Activated CD8-positive, alpha-beta T cell treated with anti-CD3 and anti-CD28 coated beads for 36 hours (primary cell): ENCODE measurements at regions not wholly inside any gene's neighbourhood (a gene's known extent, or its start where the extent isn't known, plus 50 kb on each side); places are given as distances from the start of the nearest gene placed in this dataset.

Experiments used
- ATAC-seq: fragments of 200-7000 bp; cut with Tn5 transposase; one replicate; pipeline ENCODE4 v1.10.0; 2021; ENCODE audit warnings: mild to moderate bottlenecking, moderate library complexity
- CTCF ChIA-PET: fragments of 350-600 bp; sonication (Branson Sonifier 250); formaldehyde crosslinking; loops from one replicate; lab custom pipeline; 2021; ENCODE audit warnings: antibody characterized with exemption; lab: Charles Lee
- POLR2A ChIA-PET: fragments of 350-600 bp; sonication (Branson Sonifier 250); formaldehyde crosslinking; loops from one replicate; lab custom pipeline; 2021; ENCODE audit warnings: antibody characterized with exemption; lab: Charles Lee
- DNase-seq: peaks from one replicate; pipeline ENCODE4 v3.0.0-alpha.2; 2020
- H3K27ac Mint-ChIP-seq: one replicate; pipeline ENCODE4 v1.8.0; 2021; ENCODE audit warnings: mild to moderate bottlenecking, mixed read lengths
- H3K27me3 Mint-ChIP-seq: one replicate; pipeline ENCODE4 v1.8.0; 2021; ENCODE audit warnings: mixed read lengths
- H3K36me3 Mint-ChIP-seq: one replicate; pipeline ENCODE4 v1.8.0; 2021; ENCODE audit warnings: low read depth, mixed read lengths
- H3K4me1 Mint-ChIP-seq: one replicate; pipeline ENCODE4 v1.8.0; 2021; ENCODE audit warnings: low read depth, mixed read lengths
- H3K4me3 Mint-ChIP-seq: one replicate; pipeline ENCODE4 v1.8.0; 2021; ENCODE audit warnings: mild to moderate bottlenecking, moderate library complexity, mixed read lengths
- H3K9me3 Mint-ChIP-seq: one replicate; pipeline ENCODE4 v1.8.0; 2021; ENCODE audit warnings: mixed read lengths
- intact Hi-C: fragments of 100-400 bp; cut with micrococcal nuclease; formaldehyde crosslinking; loops from one replicate; pipeline ENCODE4 v1.10.0; 2022
- TF ChIP-seq, protein P1 (sequence below): fragments of 200-600 bp; IDR thresholded peaks from one replicate; pipeline ENCODE4 v1.8.0; 2022; ENCODE audit warnings: antibody characterized with exemption, mild to moderate bottlenecking

- TF ChIP-seq, protein P1, sequence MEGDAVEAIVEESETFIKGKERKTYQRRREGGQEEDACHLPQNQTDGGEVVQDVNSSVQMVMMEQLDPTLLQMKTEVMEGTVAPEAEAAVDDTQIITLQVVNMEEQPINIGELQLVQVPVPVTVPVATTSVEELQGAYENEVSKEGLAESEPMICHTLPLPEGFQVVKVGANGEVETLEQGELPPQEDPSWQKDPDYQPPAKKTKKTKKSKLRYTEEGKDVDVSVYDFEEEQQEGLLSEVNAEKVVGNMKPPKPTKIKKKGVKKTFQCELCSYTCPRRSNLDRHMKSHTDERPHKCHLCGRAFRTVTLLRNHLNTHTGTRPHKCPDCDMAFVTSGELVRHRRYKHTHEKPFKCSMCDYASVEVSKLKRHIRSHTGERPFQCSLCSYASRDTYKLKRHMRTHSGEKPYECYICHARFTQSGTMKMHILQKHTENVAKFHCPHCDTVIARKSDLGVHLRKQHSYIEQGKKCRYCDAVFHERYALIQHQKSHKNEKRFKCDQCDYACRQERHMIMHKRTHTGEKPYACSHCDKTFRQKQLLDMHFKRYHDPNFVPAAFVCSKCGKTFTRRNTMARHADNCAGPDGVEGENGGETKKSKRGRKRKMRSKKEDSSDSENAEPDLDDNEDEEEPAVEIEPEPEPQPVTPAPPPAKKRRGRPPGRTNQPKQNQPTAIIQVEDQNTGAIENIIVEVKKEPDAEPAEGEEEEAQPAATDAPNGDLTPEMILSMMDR: no peak
- H3K36me3 Mint-ChIP-seq: no peaks in the 10 kb centered on the region
- ChIA-PET POLR2A (no interaction called here), CTCF (no interaction called here)
- DNase-seq (no peak), ATAC-seq (no peak)
- H3K9me3 Mint-ChIP-seq: peaks cover 2% of the 10 kb centered on the region
- no peak overlapping the region for H3K27ac Mint-ChIP-seq
- no peaks in the 10 kb centered on the region for H3K4me1 Mint-ChIP-seq
- no peak overlapping the region for H3K4me3 Mint-ChIP-seq
- no peaks in the 10 kb centered on the region for H3K27me3 Mint-ChIP-seq
- intact Hi-C loops: no loop called here
Measured at GRCh38 chr5:121171834-121172233, 679.8 kb upstream of the FTMT start.

GRCh38 chr5:121174351-121174750 lies 677.3 kb upstream of the FTMT start:
- Mint-ChIP-seq H3K4me3 (no peak overlapping the region), H3K27me3 (no peaks in the 10 kb centered on the region), H3K9me3 (peaks cover 2% of the 10 kb centered on the region), H3K27ac (no peak overlapping the region), H3K36me3 (no peaks in the 10 kb centered on the region), H3K4me1 (no peaks in the 10 kb centered on the region)
- ATAC-seq: no peak
- intact Hi-C loops: no loop called here
- POLR2A ChIA-PET: no interaction called here
- TF ChIP-seq, protein P1: no peak
- DNase-seq: no peak
- CTCF ChIA-PET: no interaction called here

- POLR2A ChIA-PET: no interaction called here
- H3K27me3 Mint-ChIP-seq: no peaks in the 10 kb centered on the region
- TF ChIP-seq, protein P1: no peak
Measured at GRCh38 chr5:121175986-121176385, 675.7 kb upstream of the FTMT start.

GRCh38 chr5:121182788-121183490 lies 668.7 kb upstream of the FTMT start:
- H3K4me1 Mint-ChIP-seq: no peaks in the 10 kb centered on the region
- H3K9me3 Mint-ChIP-seq: no peaks in the 10 kb centered on the region
- intact Hi-C loops: no loop called here
- POLR2A ChIA-PET: no interaction called here
- no peak overlapping the region for H3K4me3 Mint-ChIP-seq
- ATAC-seq (no peak), DNase-seq (no peak)
- CTCF ChIA-PET: no interaction called here
- H3K36me3 Mint-ChIP-seq: no peaks in the 10 kb centered on the region
- H3K27ac Mint-ChIP-seq: no peak overlapping the region
- no peaks in the 10 kb centered on the region for H3K27me3 Mint-ChIP-seq
- TF ChIP-seq, protein P1: no peak

More at GRCh38 chr5:121175986-121176385, 675.7 kb upstream of the FTMT start:
- Mint-ChIP-seq H3K4me1 (no peaks in the 10 kb centered on the region), H3K36me3 (no peaks in the 10 kb centered on the region), H3K9me3 (peaks cover 2% of the 10 kb centered on the region), H3K27ac (no peak overlapping the region), H3K4me3 (no peak overlapping the region)
- intact Hi-C loops: no loop called here
- CTCF ChIA-PET: no interaction called here
- DNase-seq (no peak), ATAC-seq (no peak)

DNA sequence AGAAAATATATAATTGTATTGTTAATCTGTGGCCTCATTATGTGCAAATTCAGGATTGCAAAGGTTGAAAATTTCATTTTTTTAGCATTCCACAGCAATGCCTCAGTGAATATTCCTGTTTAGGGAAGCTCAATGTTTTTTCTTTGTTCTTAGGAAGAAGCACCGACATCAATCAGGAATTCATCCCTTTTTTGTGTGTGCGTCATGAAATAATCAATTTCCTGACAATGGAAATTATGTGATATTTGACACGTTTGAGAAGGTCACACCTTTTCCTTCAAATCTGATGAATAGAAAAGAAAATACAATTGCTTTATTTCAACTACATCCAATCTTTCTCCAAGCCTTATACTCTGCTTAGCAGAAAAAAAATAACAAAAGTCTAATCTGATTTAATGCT lies 662.8 kb upstream of the FTMT start:
- Mint-ChIP-seq H3K36me3 (no peaks in the 10 kb centered on the region), H3K27me3 (no peaks in the 10 kb centered on the region), H3K4me3 (no peak overlapping the region), H3K4me1 (no peaks in the 10 kb centered on the region), H3K27ac (no peak overlapping the region), H3K9me3 (peaks cover 4% of the 10 kb centered on the region)
- DNase-seq (no peak), ATAC-seq (no peak)
- ChIA-PET POLR2A (no interaction called here), CTCF (no interaction called here)
- TF ChIP-seq, protein P1: no peak
- intact Hi-C loops: no loop called here
